ENCODE measurements at regions not wholly inside any gene's neighbourhood (a gene's known extent, or its start where the extent isn't known, plus 50 kb on each side); places are given as distances from the start of the nearest gene placed in this dataset.

GRCh38 chr5:158643840-158644239 is 455.9 kb downstream of the EBF1 start (continued):
- TF ChIP-seq ZBTB44 (CRISPR knock-in tag; IDR thresholded peaks at IDR 0.05) (no peak), ZBTB1 (CRISPR knock-in tag; IDR thresholded peaks at IDR 0.05; ENCODE audit: borderline replicate concordance) (no peak), ZNF354B (CRISPR knock-in tag; IDR thresholded peaks at IDR 0.05) (no peak), PRDM15 (CRISPR knock-in tag; IDR thresholded peaks at IDR 0.05) (no peak), TP53 (CRISPR knock-in tag; conservative IDR thresholded peaks at IDR 0.05) (no peak), SETDB1 (CRISPR knock-in tag; IDR thresholded peaks at IDR 0.05; ENCODE audit: borderline replicate concordance) (no peak), RORA (CRISPR knock-in tag; IDR thresholded peaks at IDR 0.05) (no peak)

- Histone ChIP-seq H3K4me1 (ENCODE audit: insufficient read depth, low read length) (no peaks in the 10 kb centered on the region), H3K27me3 (ENCODE audit: control insufficient read depth in 1 of 2, insufficient read depth in 2 of 2, low read length in 2 of 2) (no peaks in the 10 kb centered on the region), H3K4me3 (replicated peaks in 1 of 3; ENCODE audit: insufficient read depth in 1 of 3, low read depth in 2 of 3, low read length in 3 of 3) (no peak overlapping the region), H3K79me2 (ENCODE audit: insufficient read depth, low read length) (no peaks in the 10 kb centered on the region), H4K20me1 (ENCODE audit: insufficient read depth, low read length) (no peaks in the 10 kb centered on the region), H3K4me2 (ENCODE audit: low read depth, low read length) (no peak overlapping the region), H3K27ac (ENCODE audit: extremely low read length, insufficient read depth, low read length) (no peak overlapping the region), H3K9me3 (ENCODE audit: low read length) (no peaks in the 10 kb centered on the region; the same call in none of the 2 replicates), H2AFZ (ENCODE audit: low read length) (no peak overlapping the region), H3K36me3 (replicated peaks in 1 of 2; ENCODE audit: control insufficient read depth in 1 of 2, insufficient read depth in 2 of 2, low read length in 2 of 2) (no peaks in the 10 kb centered on the region), H3K9ac (ENCODE audit: insufficient read depth, low read depth, low read length) (no peak overlapping the region)
- TF ChIP-seq RAD21 (CRISPR knock-in tag; IDR thresholded peaks at IDR 0.05) (no peak), SIN3A (IDR thresholded peaks at IDR 0.05; ENCODE audit: borderline replicate concordance, low read depth, low read length) (no peak), TRIM24 (CRISPR knock-in tag; IDR thresholded peaks at IDR 0.05) (no peak), ZNF615 (CRISPR knock-in tag; IDR thresholded peaks at IDR 0.05; ENCODE audit: borderline replicate concordance) (no peak), BORCS8-MEF2B (CRISPR knock-in tag; IDR thresholded peaks at IDR 0.05) (no peak), PRPF4 (IDR thresholded peaks at IDR 0.05; ENCODE audit: low read depth, low read length, poor library complexity, severe bottlenecking) (no peak)
- FAIRE-seq (no peak), DNase-seq (ENCODE audit: low spot score) (no peak), ATAC-seq (no peak)
- no TSS peak for BruUV-seq (replicated peaks)
- CTCF ChIA-PET (ENCODE audit: low intra/inter-chr PET ratio, low total read pairs), result no interaction called here
- POLR2A ChIA-PET, result no interaction called here
- in situ Hi-C loops (cut with HindIII; ENCODE audit: extremely low pct_ligation_motif_present, low pct_unique_long_range_greater_than_20kb), result no loop called here
- intact Hi-C loops (cut with micrococcal nuclease; ENCODE audit: unreplicated experiment), result no loop called here
Observed at GRCh38 chr5:158642879-158643278, 456.8 kb downstream of the EBF1 start.
